GM03348 (cell line): ENCODE measurements at regions not wholly inside any gene's neighbourhood (a gene's known extent, or its start where the extent isn't known, plus 50 kb on each side); places are given as distances from the start of the nearest gene placed in this dataset.

Experiments
- DNase-seq: peaks from one replicate; pipeline ENCODE4 v3.0.0; 2012; ENCODE audit warnings: low spot score

DNA sequence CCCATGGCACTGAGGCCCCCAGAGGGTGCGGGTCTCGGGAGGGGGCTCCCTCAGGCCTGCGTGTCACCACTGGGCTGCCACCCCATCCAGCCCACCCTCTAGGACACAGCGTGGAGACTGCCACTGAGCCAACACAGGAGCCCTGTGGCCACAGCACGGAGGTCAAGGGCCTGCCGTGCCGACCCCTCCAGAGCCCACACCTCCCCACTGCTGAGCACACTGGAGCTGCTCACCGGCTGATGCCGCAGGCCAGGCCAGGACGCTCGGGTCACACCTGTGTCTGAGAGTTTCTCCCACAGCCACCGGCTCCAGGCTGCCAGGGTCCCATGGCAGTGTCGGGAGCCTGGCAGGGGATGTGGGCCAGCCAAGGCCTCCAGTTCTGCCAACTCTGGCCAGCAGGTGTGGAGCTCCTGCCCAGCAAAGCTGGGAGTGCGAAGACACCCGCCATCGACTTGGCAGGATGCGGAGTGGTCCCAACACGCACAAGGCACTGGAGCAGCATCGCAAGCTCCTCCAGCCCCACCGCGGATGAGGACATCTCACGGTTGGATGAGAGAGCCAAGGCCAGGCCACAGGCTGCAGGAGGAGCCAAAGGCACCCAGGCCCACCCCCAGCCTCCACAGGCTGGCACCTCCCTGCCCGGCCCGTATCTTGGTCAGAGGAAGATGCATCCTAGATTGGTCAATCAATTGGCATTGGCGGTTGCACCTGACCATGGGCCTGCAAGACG, 187.1 kb downstream of the BRD1 start:
- DNase-seq, result no peak

DNA sequence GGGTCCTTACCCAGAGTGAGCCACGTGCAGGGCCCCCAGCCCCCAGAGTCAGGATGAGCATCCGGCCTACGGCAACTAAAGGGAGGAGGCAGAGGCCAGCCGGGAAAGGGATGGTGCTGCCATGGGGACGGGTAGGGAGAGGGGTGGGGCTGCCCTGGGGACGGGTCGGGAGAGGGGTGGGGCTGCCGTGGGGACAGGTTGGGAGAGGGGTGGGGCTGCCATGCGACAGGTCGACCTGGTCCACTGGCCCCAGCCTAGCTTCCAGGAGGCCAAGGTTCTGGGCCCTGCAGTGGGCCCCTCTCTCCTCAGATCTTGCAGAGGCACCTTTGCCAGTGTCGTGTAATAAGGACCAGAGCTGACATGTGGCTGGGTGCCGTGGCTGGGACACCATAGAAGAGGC, 187.7 kb downstream of the BRD1 start:
- no peak for DNase-seq

DNA sequence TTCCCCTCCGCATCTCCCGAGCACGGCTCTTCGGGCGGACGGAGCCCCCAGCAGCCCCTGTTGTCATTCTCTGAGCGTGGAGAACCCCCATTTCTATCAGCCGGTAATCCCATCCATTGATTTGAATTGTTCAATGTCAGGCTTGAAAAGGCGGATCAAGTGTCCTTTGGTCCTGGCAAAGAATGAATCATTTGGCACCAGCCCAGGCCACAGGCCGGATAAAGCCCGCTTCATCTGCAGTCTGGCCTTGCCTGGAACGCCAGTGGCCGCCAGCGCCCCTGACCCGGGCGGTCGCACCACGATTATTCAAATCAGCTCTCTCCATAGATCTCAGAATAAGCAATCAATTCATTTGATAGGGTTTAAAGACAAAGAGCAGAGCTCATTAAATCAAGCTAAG, 188.9 kb downstream of the BRD1 start:
- no peak for DNase-seq

DNA sequence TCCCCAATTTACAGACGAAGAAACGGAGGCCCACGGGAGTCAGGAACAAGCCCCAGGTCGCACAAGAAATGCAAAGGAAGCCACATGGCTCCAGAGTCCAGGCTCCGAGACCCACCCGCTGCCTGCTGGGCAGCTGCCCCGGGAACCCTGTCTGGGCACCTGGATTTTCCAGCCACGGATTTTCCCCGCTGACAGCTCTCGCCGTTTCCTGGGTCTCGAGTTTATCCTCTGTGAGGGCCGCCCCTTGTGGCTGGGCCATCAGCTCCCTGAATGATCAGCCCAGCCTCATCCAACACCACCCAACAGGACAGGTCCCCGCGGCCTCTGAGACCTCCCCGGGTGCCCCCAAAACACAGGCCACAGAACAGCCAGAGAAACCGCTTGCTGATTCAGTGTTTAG, 189.7 kb downstream of the BRD1 start:
- no peak for DNase-seq

DNA sequence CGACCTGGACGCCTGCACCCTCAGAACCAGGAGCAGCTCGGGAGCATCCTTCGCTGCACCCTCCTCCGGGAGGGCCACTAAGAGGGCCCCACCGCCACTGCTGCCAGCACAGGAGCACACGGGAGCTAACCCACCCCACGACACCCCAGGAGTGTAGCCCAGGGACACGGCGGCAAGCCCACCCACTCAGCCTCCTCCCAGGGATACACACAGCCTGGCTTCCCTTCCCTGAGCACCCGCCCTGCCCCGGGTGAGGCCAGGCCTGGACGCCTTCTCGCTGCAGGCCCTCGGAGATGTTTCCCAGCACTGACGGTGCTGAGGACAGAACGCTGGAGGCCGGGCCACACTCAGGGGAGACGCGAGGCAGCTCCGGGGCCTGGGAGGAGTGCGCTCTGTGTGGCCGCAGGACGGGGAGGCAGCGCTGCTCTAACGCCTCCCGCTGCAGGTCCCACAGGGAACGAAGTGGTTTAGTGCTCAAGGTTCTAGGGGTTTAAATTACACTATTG, 190.4 kb downstream of the BRD1 start:
- DNase-seq, result no peak

DNA sequence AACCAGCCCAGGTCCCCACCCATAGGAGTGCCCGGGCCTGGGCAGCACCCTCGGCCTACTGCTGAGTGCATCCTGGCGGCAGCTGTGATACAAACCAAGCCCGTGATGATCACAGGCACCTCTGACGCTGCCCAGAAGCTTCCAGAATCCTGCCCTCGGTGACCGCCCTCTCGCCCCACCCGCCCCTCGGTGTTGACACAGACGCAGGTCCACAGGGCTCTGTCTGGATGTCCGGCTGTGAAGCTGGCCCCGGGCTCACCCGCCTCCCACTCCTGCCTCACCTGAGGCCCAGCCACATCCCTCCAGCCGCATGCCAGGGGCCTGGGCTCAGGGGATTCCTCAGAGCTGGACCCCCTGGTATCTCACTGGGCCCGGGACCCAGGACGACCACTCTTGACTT, 191.0 kb downstream of the BRD1 start:
- no peak for DNase-seq

DNA sequence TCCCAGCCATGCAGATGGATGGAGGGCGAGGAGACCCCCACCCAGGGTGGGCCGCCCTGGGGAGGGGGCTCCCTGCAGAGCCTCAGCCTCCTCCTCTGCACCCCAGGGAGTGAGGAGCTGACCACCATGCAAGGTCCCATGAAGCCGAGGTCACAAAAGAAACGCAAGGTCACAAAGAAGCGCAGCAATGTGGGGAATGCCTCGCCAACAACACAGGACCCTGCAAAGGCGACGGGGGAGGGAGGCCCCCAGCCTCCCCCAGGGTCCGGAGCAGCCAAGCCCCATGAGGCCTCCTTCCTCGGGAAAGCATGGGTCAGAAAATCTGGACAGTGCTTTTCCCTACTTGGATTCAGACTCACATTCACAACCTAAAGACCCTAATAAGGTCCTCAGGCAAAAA, 191.5 kb downstream of the BRD1 start:
- no peak for DNase-seq

DNA sequence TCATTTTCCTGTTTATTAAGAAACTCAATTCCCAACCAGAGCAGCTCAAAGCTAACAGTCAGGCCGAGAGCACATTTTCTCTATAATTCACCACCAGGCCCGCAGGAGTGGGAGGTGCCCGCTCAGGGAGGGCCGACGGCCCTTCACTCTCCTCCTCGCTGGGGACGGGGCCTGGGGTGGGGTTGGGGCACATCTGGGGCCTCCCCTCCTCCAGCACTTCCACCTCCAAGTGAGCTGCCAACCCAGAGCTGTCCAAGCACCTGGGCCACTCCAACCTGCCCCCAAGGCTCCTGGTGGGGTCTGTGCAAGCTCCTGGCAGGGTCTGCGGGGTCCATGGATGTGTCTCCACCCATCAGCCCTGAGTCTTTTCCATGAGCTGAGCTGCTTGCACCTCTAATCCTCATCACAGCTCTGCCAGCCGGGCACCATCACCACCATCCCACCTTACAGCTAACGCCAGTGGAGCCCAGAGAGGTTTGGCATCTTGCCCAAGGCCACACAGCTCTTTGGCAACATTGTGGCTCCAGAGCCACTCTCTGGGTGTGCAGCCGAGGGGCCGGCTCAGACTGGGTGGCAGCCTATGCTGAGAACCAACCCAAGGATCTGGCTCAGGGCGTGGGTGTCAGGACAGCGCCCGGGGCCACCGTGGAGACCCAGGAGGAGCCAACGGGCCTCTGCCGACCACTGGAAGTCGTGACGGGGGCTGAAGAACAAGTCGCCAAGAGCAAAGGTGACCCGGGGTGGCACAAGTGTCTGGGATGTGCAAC, 193.5 kb downstream of the BRD1 start:
- no peak for DNase-seq

DNA sequence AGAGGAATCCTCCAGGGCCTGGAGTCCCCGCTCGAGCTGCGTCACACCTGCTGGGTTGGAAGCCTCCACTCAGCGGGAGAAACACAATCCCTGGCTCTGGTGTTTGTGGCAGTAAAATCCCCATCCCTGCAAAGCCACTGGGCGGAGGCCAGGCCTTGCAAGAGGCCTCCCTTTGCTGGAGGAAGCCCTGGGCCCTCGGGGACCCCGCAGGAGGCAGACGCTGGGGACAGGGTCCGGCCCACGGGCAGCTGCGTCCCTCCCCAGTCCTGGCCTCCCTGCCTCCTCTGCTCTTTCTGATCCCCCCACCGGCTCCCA, 194.7 kb downstream of the BRD1 start:
- DNase-seq, result no peak

DNA sequence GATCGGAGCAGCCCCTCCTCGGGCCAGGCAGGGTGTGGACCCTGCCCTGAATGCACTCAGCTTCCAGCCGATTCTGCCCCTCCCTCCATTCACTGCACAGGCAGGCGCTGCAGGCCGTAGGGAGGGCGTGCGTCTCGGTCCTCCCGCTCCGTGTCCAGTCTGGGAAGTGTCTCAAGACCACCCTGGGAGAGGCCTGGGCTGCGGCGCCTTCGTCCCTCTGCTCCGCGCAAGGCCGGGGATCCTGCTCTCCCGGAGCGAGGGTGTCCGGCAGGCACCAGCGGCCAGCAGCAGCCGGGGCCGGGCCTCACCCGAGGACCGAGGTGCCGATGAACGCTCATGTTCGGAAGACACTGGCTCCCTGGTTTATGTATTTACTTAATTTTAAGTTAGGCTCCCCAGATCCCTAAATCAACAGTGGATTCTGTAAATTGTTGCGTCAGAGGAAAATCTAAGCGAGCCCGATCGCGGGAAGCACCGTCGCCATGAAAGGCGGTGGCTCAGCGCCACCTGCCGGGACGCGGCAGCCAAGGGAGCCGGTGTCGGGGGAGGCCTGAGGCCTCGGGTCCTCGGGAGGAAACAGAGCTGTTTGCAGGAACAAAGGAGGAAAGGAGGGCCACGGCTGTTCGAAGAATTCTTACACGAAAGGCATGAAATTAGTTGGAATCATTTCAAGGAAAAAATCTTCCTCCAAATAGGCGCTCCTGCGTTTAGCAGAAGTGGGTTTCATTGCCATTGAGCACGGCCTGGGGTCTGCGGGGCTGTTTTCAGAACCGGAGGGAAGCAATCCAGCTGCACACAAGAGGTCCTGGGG, 195.3 kb downstream of the BRD1 start:
- peak; percentile 94 for DNase-seq

DNA sequence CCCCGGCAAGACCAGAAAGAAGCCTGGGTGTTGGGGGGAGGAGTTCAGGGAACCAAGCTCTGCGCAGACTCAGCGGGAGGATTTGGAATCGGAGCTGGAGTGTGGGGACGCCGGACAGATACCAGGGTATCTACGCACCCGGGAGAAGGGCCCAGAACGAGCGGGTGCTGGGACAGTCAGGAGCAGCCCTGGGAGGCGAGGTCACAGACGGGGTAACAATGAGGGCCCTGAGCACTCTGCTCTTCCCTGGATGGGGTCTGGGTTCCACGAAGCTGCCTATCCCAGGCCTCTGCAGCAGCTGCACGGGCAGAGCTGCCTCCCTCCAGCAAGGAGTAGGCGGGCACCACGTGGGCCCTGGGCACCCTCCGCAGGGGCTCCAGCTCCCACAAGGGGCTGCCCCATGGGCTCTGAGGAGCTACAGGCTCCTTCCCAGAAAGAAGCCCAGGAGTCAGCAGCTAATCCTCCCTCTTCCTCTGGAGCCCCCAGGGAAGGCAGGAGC, 197.2 kb downstream of the BRD1 start:
- DNase-seq, result no peak

DNA sequence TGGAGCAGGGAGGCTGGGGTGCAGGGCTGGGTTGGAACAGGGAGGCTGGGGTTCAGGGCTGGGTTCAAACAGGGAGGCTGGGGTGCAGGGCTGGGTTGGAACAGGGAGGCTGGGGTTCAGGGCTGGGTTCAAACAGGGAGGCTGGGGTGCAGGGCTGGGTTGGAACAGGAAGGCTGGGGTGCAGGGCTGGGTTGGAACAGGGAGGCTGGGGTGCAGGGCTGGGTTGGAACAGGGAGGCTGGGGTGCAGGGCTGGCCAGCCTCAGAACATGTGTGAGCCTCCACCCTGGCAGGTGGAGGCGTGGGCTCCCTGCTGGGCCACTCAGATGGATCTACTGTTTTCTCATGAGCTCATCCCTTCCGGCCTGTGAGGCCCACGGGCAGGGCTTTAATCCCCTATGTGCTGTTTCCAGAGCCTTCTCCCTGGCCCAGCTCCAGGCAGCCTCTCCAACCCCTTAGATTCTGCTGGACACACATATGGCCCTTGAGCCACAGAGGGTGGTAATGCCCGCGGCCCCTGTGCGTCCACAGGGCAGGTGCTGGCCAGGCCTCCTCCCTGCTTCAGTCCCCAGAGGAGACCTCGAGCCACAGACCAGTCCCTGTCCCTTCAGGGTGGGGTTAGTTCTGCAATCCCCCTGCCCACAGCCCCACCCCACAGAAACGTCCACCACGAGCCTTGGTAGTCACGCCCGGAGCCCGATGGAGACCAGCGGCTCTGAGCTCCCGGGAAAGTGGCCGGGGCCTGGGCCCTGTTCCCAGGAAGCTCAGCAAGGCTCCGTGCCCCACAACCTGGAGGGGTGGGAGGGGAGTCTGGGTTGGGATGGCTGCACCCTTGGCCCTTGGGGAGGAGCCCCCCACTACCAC, 197.9 kb downstream of the BRD1 start:
- DNase-seq, result no peak

DNA sequence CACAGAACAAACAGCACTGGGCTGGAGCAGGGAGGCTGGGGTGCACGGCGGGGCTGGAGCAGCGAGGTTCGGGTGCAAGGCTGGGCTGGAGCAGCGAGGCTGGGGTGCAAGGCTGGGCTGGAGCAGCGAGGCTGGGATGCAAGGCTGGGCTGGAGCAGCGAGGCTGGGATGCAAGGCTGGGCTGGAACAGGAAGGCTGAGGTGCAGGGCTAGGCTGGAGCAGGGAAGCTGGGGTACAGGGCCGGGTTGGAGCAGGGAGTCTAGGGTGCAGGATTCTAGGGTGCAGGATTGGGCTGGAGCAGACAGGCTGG, 198.5 kb downstream of the BRD1 start:
- no peak for DNase-seq

DNA sequence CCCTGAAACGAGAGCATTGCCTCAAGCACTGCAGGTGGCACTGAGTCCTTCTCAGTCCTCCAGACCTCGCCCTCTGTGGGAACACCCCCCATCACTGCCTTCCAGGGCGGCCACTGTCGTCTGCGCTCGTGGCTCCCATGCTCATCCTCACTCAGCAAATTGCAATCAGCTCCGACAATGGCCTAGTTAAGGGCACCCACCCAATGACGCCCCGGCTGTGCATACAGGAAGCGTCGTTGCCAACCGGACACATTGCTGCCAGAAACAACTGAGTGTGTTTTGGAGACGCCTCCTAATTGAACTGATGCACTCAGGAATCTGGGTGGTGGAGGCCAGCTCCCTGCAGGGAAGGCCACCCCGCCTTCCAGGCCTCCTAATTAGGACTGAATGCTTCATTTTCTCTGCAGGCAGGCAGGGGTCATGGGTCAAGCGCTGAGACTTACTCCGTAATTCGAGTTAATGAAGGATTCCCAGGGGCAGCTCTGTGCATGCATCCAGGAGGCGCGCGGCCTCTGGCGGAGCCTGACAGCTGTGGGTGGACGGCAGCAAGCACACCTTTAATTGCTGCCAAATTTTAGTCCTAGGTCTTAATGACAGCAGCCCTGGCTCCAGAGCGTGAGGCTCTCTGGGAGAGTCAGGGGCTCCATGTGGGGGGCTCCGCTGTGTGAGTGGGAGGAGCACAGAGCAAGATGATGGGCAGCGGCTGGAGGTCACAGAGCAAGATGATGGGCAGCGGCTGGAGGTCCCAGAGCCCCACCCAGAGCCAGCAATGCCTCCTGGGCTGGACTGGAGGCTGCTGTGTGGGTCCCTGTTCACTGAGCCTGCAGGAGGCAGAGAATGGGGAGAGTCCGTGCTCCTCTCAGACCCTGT, 199.0 kb downstream of the BRD1 start:
- no peak for DNase-seq

DNA sequence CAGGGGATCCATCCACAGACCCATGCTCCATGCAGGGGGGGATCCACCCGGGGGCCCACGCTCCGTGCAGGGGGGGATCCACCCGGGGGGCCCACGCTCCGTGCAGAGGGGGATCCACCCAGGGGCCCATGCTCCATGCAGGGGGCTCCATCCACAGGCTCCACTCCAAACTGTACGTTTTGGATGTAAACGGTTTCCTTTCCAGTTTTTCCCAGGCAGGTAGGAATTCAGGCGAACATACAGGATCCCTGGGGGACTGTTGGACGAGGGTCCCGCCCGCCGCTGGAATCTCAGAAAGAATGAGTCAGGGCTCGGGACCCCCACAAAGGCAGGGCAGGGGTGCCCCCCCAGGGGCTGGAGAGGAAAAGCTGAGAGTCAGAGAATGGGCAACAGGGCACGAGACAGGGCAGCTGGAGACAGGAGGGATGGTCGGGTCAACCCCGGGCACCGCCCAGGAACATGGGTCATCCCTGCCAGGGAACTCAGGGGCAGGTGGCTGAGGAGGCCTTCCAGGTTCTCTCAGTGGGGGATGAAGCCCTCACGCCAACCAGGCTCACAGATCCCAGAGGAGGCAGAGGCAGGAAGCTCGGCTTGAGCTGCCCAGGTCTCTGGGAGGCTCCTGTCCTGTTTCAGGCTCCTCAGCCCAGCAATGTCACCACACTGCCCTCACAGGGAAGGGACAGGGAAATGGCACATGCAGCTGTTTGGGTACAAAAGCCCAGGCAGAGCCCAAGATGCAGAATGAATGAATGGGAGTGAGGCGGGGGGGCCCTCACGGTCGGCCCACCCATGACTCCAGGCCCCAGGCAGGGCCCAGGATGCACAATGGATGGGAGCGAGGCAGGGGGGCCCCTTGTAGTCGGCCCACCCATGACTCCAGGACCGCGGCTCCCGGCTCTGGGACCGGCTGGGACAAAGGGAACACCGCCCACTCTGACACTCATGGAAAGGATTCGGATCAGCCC, 200.2 kb downstream of the BRD1 start:
- DNase-seq, result no peak

DNA sequence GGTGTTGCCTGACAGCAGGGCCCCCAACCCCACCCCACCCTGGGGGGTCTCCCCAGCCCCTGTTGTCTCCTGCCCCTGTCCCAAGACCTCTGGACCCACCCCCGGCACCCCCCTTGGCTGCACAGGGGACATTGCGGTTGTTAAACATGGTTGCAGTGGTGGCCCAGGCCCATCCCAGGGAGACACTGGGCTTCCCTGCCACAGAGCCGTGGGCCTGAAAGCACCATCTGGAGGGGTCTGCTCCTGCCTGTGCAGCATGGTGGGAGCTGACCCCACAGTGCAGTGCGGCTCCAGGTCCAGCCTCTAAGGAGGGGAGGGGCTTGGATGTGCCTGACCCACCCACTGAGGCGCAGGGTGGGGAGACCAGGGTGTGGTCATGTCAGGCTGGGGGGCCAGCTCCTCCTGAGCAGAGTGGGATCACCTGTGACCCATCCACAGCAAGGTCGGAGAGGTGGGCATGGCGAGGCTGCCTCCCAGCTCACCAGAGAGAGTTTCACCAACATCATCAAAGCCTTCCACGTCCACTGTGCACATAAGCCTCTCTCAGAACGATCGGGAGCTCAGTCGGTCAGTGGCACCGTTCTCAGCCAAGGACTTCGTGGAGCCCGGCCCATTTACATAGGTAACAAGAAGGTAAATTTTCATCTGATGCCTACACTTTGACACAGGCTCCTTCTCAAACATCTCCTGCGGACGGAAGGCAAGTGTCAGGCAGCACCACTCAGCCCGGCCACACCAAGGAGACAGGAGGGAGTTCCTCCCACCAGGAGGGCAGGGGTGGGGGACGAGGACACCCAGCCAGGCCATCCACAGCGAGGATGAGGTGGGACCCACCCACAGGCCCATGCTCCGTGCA, 201.1 kb downstream of the BRD1 start:
- DNase-seq, result no peak

DNA sequence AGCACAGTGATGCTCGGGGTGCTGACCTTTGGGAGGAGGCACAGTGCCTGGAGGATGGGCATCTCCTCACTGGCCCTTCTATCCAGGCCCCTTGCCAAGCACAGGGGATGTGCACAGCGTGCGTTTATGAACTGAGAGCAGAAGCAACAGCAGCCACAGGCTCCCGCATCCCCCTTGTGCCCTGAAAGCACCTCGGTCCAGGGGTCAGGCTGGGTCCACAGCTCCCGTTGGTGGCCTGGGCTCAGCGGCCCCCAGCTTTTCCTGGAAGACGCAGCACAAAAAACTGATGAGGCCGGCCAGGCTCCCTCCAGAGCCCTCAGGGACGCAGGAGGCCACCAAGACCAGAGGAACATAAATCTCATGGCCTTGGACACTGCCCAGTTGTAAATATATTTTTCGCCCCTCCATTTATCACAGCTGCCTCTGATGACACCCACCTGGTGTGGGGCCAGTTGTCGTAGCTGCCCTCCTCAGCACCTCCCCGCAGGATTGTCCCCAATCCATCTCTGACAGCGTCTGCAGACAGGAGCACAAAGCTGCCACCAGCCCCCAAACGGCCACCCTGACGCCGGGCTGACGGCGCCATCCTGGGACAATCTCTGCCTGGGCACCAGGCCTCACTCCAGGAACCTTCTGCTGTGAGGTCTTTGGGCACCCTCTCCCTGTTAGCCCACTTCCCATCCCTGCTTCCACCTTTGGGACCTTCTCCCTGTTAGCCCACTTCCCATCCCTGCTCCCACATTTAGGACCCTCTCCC, 203.1 kb downstream of the BRD1 start:
- no peak for DNase-seq

DNA sequence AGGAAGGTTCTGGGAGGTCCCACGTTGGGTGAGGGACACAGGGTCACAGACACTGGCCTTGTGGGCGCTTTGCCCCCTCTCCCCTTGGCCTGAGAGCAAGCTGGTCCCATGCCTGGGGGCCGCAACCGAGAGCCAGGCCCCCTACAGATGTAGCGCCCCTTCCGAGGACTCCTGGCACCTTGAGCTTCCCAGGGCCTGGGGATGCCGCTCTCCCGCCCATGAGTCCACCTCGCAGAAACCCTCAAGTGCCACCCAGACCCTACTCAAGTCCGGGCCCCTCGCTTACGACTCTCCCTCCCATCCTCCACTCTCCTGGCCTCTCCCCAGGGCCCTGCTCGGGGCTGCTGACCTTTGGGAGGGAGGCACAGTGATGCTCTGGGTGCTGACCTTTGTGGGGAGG, 204.0 kb downstream of the BRD1 start:
- no peak for DNase-seq
